Effector CD8-positive, alpha-beta T cell (primary cell): ENCODE measurements at regions not wholly inside any gene's neighbourhood (a gene's known extent, or its start where the extent isn't known, plus 50 kb on each side); places are given as distances from the start of the nearest gene placed in this dataset.

Experiments used
- DNase-seq: peaks from one replicate; lab custom pipeline; 2025; lab: John Stamatoyannopoulos, UW

DNA sequence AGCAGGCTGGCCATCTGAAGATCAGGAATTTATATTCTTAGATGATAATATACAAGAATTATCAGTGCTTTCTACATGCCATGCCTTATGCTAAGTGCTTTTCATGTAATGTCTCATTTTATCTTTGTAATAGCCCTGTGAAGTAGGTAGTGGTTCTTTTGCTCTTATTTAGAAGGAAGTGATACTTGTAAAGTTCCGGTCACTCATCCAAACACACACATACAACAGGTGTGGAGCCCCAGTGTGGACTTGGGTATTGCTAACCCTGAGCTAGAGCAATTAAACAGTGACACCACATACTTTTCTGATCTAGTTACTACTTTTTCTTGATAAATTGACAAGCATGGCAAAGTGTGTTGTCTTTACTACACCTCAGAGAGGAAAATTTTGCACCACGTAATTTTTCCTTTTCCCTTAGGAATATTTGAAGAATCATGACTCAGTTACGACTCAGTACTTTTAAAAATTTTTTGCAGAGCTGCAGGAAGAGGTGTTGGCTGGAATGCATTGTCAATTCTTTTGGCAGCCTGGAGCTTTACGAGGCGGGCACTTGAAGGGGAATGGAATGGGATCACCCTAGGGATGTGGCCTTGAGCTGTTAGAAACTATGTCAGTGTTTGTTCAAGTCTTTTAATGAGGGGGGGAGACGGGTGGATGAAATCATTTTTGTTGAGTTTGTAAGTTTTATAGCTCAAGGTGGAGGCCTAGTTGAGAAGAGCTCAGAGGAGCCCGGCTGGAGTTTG lies 212.5 kb upstream of the CELF2 start:
- no peak for DNase-seq

DNA sequence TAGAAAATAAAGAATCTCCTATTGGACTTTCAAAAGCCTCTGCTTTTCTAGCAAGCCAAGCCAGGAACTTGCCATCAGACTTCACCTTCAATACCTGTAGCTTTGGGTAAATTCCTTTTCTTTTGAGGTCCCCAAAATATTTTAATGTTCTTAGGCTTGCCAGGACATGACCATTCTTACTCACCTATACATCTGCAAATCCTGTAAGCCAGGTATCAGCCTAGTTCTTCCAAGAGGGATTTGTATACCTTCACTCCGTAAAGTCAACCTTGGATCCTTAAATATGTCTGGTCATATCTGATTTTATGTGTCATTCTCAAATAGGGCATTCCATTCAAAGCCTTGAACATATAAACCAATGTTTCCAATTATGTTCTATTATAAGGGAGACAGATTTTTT lies 210.6 kb upstream of the CELF2 start:
- DNase-seq = no peak

DNA sequence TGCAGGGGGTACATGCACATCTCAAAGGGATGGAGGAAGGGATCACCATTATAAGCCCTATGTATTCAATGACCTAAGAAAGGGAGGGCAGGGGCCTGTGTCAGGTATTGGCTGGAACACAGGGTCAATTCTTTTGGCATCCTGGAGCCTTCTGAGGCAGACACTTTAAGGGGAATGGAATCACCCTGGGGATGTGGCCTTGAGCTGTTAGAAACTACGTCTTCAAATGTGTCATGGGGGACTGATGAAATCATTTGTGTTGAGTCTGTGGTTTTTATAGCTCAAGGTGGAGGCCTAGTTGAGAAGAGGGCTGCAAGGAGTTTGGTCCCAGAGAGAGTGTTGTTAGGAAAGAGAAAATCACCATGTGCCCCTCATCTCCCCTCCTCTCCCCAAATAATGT lies 206.1 kb upstream of the CELF2 start:
- no peak for DNase-seq

DNA sequence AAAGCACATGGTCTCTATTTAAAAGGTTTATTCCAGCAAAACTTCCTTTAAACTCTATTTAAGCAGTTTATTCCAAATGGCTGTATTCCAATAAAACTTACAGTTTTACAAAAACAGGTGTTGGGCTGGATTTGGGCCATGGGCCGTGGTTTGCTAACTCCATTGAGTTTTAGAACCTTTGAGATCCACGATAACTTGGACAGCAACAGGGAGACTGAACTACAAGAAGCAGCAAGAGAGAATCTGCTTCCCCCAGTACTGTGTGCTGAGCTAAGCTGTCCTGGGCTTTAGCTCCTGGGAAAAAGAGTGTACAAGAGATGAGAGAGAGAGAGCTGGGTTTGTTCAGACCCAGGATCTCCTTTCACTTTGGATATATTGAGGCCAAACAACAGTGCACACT lies 204.0 kb upstream of the CELF2 start:
- DNase-seq = no peak

DNA sequence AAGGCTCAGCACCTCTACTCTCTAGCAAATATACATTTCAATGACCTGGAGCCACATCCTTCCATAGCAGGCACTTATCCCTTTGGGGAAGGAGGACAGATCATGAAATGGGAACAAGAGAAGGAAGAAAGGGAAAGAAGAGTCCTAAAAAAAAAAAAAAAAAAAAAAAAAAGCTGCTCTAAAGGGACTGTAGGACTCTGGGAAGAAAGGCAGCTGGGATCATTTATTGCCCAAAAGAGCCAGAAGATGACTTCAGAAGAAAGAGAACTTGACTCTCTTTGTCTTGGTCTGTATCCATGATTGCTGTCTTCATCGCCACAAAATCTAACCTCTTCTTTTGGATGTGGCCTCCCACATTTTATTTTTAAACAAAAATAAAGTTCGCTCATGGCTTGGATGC lies 203.6 kb upstream of the CELF2 start:
- DNase-seq = no peak

DNA sequence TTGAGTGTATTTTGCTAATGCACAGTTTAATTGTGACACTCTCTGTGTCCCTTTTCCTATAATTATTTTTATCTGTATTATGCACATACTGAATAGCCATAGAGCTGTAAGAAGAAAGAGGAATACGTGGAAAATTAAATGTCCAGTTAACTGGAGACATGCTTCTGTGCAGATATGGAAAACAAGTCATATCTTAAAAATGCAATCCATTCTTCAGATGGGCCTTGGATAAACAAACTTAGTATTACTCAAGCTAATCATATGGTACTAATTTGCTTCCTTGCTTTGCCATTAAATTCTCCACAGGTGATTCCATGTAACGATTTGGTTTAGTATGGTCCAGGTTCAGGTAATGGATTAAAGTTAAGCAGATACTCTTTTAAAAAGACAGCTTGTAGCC lies 201.2 kb upstream of the CELF2 start:
- no peak for DNase-seq

DNA sequence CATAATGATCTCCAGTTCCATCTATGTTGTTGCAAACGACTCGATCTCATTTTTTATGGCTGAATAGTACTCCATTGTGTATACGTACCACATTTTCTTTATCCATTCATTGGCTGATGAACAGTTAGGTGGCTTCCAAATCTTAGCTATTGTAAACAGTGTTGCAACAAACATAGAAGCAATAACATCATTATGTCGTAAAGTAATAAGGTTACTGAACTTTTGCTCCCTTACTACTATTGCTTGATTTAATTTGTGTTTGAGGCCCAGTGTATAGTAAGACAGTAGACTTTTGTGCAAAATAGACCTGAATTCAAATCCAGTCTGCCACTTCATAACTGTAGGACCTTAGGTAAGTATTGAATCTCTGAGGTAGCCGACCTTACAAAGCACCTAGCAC lies 200.1 kb upstream of the CELF2 start:
- no peak for DNase-seq

DNA sequence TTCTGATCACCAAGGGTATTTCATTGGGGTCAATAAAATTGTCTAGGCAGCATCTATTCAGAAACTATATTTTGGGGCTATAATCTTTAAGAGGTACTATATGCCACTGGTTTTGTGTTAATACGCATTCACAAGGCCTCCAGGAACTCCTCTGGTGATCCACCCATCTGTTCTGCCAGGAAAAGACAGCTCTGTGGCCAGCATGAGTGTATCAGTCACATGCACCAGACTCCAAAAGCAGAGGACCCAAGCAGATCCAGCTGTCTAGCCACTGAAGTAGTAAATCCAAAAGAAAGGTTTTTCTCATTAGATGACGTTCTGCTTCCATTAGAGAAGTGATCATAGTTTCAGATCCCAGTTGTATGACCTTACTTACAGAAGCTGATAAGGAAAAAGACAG lies 199.6 kb upstream of the CELF2 start:
- DNase-seq = no peak

DNA sequence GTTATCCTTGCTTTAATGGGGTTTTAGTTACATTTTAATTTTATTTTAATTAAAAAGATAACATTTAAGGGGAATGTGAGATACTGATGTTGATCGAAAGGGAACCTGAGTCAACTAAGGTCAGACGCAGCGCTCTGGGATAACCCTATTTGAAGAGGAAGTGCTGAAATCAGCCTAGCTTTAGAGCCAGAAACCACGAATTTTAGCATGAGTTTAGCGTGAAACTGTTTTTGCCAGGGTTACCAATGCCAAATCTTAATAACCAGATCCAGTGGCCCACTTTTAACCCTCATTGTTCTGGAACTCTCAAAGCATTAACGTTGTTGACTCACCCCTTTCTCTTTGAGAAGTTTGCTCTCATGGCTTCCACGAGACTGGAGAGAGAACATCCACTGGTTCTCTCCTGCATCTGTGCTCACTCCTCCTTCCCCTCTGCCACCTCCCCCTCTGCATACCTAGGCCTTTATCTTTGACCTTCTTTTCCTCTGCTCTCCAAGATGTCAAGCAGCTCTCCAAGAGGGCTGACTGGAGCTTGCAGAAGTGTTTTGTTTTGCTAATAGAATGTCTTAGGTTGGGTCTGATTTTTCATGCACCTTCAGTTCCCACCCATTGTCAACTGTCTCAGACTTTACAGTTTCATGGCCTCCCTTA lies 198.3 kb upstream of the CELF2 start:
- DNase-seq = no peak

DNA sequence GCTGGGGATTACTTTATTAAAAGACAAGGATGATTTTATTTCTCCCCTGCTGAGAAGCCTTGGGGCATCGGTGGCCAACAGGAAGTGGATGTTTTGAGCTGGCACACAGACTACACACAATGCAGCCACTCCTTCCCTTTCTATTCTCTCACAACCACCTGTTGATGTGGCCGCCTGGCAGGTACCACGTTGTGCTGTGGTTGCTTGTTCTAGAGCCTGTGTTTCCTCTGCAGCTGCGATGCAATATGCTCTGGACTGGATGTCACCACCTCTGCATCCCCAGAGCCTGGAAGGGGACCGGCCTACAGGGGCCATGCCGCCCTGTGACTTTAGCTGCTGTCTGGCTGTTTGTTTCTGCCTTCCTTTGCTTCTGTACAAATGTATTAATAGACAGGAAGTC lies 195.7 kb upstream of the CELF2 start:
- DNase-seq = no peak

DNA sequence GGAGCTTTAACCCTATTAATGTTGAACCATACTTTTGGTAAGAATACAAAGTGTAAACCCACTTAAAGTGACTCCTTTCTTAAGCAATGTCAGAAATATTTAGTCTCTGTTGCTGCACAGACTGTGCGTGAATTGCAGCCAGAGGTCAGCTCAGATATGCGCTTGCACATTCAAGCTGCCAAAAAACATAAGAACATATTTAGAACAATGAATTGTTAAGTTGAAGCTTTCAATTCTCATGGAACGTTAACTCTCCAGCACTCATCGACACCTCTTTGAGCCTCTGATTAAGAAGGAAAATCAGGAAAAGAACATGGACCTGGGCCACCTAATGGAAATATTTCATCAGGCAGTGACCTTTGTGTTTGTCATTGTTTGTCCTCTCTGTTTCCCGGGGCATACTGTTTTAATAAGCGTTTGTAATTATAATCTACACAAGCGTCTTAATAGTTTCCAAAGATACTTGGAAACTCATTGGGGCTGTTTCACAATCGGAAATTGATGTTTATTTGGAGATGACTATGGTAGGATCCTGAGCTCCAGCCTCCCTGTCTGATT lies 193.0 kb upstream of the CELF2 start:
- DNase-seq = no peak

DNA sequence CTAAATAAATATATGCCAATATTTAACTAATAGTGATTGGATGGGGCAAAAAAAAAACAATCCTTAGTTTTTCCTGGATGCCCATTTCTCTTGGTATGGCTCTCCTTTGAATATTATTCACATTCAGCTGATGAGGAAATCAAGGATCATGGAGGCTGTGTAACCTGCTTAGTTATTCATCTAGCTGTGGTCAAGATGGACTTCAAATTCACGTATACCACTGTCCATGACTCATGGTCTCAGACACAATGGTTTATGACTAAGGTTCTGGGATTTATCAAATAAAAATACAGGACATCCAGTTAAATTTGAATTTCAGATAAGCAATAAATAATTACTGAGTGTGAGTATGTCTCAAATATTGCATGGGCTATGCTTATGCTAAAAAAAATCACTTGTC lies 191.5 kb upstream of the CELF2 start:
- DNase-seq = no peak

DNA sequence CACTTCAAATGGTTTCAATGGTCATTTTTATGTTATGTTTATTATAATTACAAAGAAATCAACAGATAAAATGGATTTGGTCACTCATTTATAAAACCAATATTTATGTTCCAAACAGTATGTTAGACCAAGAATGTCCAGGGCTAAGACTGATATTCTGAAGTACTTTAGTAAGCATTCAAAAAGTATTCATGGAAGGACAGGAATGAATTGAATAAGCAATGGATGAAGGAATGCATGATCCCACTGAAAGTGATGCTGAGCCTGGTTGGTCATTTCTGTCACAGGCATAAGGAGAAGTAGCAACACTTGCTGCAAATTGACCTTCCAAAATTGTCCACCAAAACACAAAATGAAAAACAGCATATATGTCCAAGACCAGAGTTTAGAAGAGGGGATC lies 189.0 kb upstream of the CELF2 start:
- DNase-seq = no peak

DNA sequence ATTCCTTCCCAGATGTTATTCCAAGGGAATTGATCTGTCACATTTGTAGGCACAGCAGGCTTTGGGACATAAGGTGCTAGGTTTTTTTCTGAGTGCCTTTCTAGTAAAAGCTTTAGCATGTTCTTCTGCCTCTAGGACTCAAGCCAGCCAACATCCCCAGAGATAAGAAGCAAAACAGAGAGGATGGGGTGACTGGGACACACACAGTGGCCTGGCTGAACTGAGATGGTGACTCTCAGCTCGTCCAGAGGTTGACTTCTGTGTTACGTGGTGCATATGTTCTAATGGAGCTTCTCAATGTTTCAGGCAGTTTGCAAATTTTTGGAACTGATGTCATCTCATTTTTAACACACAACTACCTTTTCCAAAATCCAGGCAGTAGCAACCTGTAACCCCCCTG lies 188.1 kb upstream of the CELF2 start:
- no peak for DNase-seq

DNA sequence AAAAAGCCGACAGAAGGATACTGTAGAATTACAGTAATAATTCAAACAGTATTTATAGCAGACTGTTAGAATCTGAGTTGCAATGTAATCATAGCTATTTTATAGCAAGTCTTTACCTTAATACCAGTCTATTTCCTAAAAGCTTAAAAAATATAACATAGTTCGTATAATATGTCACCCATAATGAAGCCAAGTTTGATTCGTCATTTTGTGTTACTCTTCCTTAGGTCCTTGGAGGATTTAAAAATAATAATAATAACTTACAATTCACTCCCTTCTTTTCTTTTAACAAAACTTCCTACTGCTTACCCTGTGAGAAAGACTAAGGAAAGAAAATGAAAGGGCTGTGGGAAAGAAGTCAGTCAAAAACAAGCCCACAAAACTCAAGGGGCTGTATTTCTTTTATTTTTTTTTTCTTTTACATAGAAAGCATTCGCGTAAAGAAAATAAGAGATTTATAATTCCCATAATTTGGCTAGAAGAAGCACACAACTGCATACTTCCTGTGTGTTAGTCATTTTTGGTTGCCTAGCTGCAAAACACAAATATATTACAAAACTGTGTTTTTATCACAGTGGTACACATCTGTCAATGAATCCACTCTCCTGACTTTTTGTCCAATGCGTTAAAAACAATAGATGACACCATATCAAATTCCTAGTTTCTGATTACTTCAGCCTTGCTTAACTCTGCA lies 187.2 kb upstream of the CELF2 start:
- no peak for DNase-seq

DNA sequence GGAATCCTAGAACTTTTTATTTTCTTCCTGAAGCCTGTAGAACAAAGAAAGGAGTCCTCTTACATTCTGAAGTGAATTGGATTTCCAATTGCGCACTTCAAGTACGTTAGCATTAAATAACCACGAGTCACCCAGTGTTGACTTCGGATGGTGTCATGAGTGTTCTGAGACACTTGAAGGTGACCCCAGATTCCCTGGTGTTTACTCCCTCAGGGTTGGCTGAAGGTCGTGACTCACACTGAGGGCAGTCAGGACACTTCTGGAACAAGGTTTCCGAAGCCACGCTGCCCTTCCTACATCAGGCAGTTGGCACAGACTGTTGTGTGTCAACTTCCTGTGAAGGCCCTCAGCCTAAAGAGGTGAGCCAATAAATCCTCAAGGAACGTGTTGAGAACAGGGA lies 186.6 kb upstream of the CELF2 start:
- no peak for DNase-seq

DNA sequence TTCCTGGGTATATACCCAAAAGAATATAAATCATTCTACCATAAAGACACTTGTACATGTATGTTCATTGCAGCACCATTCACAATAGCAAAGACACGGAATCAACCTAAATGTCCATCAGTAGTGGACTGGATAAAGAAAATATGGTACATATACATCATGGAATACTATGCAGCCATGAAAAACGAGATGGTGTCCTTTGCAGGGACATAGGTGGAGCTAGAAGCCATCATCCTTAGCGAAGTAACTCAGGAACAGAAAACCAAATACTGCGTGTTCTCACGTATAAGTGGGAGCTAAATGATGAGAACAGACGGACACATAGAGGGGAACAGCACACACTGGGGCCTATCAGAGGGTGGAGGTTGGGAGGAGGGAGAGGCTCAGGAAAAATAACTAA lies 183.7 kb upstream of the CELF2 start:
- DNase-seq = no peak

DNA sequence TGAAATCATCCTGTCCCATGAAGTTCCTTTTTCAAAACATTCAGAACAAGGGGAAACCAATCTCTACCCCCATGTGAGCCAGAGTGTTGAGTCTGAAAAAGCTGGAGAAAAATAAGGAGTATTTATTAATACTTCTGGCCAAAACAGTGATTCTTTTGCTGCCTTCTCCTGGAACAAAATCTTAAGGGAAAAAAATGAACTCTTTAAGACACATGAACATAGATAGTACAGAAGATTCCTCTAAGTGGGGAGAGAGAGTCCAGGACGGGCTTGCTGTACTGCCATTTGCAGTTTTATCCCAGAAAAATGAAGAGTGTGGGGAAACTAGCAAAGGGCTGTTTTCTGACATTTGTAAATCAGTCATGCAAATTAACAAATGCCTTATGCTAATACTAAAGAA lies 173.4 kb upstream of the CELF2 start:
- no peak for DNase-seq

DNA sequence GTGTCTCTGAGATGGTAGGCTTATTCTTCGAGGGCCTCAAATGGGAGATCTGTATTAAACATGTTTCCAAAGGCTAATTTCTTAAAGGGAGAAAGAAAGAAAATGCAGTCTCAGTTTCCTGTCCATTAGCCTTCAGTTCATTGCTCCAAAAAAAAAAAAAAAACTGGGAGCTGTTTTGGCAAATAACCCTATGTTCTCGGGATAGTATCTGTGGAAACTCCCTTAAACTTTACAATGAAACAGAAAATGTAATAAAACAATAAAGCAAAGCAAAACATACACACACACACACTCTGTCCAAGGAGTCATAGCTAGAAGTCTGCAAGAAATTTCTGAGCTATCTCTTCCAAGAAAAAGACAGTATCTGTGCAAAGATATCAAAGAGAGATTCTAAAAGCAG lies 172.5 kb upstream of the CELF2 start:
- DNase-seq = no peak

DNA sequence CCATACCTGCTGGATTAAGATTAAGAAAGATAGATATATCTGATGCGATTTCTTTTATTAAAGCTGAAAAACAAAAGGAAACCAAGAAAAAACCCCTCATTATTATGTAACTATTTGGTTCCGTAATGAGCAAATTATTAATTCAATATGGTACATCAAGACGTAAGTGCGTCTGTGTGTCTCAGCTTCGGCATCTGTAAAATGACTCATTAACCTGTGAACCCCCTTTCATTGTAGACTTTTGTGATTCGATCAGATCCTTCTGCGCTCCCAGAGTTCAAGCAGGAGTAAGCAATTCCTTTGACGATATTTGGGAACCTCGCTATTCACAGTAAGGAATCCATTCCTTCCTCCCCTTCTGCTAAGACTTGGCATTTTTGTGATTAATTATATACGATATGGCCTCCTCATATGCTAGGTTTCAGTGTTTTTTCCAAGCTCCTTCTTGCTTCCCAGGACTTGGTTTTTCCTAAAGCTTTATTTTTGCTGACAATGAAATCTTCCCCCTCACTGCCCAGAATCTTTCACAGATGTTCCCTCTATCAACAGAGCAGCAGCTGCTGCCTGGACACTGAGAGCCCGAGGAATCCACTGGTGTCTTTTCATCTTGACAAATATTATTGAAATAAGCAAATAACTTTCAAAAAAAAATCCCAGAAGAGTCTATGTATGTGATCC lies 171.7 kb upstream of the CELF2 start:
- no peak for DNase-seq

DNA sequence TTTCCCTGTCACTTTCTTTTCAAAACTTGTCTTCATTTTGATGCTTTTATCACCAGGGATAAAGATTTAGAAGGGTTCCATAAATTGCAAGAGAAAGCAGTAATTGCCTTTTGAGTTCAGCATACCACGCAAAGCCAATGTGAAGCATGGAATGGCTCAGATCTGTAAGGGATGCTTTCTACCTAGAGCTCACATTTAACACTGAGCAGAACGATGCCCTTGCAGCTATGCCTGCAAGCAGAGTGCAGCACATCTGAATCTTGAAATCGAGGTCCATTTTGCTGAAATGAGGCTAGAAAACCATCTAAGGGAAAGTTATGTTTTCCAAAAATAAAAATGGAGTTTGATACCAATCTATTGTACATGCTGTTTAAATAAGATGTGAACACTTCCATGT lies 171.2 kb upstream of the CELF2 start:
- no peak for DNase-seq

DNA sequence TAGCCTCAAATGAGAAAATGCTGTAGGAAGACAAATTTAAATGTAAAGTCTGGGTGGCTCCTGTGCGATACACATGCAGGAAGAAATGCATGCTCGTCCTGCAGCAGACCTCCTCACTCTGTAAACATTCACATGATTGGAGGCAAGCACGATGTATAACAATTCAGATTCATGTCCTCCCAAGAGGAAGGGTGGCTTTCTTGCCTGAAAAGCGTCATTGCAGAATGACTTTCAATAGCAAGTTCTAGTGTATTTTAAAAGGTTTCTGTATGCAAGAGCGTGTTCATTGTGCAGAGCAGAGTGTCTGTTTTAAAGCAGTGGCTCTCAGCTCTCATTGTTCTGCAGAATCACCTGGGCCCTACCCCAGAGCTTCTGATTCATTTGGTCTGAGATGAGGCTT lies 170.3 kb upstream of the CELF2 start:
- no peak for DNase-seq
